Nucleus accumbens (tissue), 56 donors: ENCODE measurements at regions not wholly inside any gene's neighbourhood (a gene's known extent, or its start where the extent isn't known, plus 50 kb on each side); places are given as distances from the start of the nearest gene placed in this dataset.
"Not testable (repeated sequence)": the region's sequence is repeated elsewhere in the genome, so short reads cannot be mapped to it uniquely, and the experiment has no call there.

ENCODE experiments used
- DNase-seq, 56 donors: peaks; one replicate each; lab custom pipeline; 2025; lab: John Stamatoyannopoulos, UW

DNA sequence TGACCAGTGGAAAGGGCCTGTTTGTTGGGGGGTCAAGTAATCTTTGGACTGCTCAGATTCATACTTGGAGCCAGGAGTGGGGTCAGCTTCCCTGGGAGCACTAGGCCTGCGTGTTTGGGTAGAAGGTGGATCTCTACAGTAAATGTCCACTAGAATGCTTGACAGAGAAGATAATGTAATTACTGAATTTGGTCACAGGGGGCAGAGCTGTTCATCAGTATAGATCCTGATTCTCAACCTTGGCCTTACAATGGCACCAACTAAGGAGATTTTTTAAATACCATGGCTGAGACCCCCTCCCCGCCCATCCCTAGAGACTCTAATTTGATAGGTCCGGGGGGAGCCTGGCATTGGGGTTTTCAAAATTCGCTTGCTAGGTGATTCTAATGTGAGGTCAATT, 217.5 kb upstream of the PLXNA2 start:
- DNase-seq, result no peak

DNA sequence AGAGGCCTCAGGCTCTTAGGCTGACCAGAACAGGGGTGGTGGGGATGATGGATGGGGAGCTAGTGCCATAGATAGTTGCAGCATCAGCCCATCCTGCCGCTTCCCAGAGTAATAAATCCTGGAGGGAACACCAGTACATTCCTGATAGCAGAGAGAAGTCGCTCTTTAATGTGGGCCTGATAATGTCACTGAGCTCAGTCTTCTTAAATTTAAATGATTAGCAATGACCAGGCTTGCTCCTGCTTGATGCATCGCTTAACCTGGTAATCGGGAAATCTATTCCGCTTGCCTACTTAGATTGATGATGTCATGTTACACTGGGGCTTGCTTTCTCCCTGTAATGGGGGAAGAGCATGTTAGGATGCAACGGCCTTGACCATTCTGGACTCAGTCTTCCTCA, 218.6 kb upstream of the PLXNA2 start:
- DNase-seq, result no peak

DNA sequence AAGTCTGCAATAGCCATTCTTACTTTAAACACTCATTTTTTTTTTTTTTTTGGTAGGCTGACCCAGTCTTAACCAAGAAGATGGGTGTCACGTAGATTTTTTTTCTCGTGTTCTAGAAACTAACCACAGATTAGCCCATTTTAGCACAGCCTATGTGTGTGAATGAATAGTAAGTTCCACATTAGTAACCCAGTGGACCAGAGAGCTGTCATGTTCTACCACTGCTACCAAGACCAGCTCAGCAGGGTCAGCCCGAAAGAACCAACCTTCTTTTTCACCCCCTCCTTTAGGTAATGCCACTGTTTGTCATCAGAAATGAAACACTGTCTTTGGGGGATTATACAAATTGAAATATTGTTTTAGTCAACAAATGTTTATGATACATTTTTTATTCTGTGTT, 221.1 kb upstream of the PLXNA2 start:
- DNase-seq, result no peak

DNA sequence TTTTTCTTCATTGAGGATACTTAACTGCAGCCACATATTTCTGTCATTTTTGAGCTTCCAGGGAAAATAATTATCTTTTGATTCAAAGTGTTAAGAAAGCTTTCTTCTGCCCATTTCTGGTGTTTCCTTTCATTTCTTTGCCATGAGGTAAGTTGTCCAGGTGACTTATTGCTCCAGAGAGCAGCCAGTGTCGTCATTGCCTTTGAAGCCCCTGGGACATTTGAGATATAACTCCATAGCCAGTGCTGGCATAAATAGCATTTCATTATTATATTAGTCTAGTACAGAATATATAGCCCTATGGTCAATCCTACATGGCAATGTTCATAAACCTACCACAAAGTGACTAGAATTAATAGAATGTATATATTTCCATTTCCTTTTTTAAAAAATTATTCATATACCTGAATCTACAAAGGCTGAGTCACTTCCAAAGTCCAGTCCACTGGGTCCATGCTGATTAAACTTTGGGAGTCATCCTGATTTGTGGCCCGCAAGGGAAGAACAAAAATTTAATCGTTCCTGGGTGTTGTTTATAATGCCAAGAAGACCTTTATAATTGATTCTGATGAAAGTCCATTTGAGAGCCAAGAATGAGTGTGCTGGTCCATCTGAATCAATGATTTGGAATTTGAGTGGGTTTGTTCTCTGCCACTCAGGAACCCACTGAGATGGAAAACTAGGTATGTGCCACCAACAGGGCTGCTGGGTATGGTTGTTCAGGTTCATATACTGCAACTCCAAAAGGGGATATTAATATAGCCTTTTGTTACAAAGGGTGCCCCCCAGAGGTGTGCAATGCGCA, 221.8 kb upstream of the PLXNA2 start:
- DNase-seq, result no peak

DNA sequence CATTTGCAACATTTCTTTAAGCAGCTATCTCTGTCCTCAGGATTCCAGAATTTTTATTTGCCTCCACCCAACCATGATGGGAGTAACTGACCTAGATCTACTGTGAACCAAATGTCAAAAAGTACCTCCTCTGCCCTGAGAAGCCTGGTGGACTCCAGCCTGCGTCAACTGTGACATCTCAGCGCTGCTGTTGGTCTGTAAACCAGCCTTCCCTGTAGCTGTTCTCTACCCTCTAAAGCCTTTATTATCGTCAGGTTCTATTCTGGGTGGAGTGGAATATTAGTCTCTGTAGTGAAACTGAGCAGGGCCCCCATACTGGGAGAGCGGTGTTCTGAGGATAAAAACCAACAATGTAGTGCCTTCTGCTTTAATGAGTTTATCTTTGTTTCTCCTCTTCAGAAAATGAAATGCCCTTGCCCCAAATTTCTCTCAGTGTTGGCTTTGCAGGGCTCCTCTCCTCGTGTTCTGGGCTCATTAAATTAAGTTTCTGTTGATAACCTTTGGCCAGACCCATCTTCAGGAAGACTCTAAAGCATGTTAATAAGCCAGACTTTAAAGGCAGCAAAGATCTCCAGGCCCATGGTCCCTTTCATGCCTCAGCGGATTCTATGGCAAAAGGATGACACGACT, 223.1 kb upstream of the PLXNA2 start:
- DNase-seq, result no peak

DNA sequence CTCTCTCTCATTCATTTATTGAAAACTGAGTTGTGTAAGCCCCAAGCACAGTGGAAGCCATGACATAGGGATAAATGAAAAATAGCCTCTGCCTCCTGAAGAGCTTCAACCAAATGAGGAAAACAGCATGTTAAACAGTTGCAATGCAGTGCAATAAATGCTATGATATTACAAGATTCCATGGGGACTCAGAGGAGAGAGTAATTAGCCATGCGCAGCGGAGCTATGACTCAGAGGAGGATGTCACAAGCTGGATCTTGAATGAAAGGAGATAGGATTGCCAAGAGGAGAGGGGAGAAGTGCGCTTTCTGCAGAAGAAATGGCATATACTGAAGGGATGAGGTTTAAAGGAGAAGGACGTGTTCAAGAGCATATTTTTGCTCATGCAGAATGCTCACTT, 231.3 kb upstream of the PLXNA2 start:
- DNase-seq, result peak in 17 of 56 donors; percentile 0 to 64 (median 9)

DNA sequence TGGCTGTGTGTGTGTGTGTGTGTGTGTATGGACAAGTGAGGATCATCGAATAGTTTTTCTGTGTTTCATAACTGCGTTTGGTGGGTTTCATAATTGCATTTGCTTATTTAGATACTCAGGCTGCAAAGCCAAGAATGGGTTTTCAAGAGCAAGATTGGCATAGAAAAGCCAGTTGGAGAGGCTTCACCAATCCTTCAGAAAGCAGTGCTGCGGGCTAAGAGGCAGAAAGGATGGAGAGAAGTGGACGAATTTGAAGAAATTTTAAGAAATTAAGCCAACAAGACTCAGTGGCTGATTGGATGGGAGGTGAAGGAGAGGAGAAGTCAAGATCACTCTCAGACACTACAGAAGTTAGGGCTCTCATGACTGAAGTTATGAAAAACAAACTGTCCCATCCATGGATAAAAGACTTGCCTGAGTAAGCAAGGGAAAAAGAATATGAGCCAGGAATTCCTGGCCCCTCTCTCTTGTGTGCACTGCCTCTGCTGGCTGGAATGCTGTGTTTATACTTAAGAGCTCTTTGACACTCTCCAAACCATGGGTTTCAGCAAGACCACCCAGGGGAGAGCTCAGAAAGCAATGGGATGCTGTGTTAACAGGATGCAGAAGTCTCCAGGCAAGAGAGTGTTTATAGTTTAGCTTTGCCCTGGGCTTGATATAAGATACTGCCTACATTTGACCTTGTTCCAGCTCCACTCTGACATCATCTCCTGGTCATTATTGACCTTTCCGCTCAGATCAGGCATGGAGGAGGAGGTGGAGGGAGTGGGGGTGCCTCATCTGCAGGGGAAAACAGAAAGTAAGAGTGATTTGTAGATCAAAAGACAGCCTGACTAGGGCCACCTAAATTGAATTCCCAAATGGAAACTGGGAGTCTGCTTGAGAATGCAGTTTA, 232.0 kb upstream of the PLXNA2 start:
- no peak for DNase-seq

DNA sequence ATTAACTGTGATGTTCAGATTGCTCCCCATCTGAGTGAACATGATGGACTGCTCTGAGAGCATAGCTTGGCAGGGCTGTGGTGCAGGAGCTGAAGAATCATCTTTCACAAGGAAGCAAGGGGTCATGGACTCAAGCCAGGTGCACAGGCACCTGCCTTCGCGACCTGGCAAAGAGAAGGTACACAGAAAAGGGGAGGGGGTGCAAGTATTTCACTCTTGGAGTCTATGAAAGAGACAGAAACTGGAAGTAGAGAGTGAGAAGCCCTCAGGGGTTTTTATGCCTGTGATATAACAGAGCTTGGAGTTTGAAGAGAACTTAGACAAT, 232.6 kb upstream of the PLXNA2 start:
- no peak for DNase-seq

DNA sequence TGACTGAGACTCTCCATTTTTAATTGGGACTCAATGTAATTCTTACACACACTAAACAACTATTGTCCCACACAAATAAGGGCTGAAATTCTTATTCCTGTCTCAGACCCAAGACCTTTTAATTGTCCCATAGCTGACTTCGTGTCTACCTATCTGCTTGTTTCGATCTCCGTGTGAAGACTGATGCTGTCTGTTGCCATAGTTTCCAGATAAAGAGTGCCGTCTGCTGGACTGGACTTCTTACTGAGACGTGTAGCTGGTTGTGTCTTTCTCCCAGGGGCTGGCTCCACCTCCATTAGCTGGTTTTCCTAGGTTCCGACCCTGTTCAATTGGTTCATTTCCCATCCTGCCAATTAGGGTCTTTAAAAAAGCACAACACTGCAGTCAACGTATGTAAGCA, 235.3 kb upstream of the PLXNA2 start:
- DNase-seq, result no peak

DNA sequence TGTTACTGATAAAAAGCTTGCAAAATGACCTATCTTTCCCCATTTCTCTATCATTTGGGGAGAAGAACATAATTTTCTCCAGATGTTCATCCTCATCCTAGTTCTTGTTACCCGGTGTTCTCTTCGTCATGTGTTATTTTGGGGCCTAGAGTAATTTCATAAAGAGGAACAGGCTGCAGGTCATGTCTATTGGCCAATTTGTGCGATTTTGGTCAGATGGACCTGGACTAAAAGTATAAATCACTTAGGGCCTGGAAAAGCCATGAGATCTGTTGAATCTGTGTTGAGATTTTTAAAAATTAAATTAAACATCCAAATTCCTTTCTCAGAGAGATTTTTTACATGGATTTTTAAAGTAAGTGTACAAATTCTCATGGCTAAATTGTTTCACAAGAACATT, 241.3 kb upstream of the PLXNA2 start:
- no peak for DNase-seq

DNA sequence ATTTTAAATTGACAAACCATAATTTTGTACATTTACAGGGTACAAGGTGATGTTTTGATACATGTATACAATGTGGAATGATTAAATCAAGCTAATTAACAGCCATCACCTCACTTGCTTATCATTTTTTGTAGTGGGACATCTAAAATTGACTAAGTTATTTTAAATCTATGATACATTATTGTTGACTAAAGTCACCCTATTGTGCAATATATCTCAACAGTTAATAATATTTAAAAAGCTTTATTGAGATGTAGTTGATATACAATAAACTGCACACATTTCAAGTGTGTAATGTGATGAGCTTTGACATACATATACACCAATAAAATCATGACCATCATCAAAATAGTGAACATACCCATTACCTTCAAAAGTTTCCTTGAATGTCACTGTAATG, 242.5 kb upstream of the PLXNA2 start:
- no peak for DNase-seq

DNA sequence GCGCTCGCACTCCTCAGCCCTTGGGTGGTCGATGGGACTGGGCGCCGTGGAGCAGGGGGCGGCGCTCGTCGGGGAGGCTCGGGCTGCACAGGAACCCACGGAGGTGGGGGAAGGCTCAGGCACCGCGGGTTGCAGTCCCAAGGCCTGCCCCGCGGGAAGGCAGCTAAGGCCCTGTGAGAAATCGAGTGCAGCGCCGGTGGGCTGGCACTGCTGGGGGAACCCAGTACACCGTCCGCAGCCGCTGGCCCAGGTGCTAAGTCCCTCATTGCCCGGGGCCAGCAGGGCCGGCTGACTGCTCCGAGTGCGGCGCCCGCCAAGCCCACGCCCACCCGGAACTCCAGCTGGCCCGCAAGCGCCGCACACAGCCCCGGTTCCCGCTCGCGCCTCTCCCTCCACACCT, 244.2 kb upstream of the PLXNA2 start:
- not testable (repeated sequence) for DNase-seq

DNA sequence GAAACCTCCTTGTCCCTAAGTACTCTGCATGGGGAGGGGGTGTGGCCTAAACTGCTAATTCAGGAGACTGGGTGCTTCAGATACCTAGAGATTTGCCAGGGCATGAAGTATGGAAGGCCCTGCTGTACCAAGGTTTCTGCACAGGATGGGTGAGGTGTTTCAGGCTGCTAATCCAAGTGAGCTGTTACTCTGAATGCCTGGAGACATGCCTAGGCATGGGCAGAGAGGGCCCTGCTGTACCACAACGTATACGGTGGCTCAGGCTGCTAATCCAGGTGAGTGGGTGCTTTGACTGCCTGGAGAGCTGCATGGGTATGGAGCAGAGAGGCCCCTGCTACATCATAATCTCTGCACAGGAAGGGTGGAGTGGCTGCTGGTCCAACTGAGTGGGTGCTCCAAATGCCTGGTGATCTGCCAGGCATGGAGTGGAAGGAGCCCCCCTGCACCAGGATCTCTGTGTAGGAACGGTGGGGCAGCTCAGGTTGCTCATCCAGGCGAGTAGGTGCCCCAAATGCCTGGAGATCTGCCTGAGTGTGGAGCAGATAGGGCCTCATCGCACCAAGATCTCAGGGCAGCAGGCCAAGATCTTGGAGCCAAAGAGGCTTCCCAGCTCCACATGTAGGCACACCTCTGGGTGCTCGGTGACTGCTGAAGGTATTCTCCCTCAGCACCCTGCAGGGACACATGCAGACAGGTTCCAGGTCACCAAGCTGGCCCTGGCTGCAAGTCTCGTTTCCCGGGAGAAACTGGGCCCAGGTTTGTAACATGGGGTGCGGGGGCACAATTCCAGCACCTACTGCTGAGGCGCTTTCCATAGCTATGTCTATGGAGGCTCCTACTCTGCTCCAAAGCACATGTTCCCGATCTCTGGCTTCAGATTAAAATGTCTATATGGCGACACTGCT, 252.5 kb upstream of the PLXNA2 start:
- no peak for DNase-seq

DNA sequence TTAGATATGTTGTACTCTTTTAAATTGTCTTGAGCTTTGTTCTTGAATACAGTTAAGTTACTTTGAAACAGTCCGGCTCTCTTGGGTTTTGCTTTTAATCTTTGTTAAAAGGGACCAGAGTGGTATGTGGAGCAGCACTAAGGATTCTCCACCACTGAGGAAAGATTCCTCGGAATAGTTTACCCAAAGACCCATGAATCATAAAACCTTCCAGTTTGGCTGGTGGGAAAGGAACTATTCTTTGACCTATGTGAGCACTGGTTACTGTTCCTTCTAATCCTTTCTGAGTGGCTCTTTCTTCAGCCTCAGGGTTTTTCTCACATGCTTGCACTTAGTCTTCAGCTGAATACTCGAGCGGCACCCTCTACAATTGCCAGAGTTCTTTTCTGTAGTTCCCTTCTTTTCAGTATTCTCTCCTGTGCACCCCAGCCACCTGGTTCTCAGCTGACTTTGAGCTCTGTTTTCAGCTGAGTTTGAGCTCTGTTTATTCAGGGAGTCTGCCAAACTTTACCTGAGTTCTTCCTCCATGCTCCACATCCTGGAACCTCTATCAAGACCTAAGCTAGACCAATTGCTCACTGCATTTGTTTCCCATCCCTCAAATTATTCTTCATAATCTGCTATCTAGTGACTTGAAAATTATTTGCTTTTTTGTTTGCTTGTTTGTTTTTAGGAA, 253.8 kb upstream of the PLXNA2 start:
- DNase-seq, result no peak

DNA sequence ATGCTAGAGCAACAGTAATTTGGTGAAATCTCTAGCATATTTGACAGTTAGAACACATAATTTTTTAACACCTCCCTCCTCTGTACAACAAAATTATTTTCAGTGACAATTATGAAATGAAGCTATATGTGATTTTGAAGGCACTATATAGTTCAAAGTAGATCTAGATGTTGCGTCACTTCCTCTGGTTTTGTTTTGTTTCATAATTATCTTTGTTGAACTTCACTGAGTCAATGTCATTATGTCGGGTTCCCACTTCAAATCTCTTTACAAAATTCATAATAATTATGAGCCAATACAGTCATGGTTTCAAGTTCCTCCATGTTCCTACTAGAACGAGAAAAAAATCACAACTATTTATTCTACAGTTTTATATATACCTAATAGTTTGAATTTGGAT, 254.8 kb upstream of the PLXNA2 start:
- no peak for DNase-seq

DNA sequence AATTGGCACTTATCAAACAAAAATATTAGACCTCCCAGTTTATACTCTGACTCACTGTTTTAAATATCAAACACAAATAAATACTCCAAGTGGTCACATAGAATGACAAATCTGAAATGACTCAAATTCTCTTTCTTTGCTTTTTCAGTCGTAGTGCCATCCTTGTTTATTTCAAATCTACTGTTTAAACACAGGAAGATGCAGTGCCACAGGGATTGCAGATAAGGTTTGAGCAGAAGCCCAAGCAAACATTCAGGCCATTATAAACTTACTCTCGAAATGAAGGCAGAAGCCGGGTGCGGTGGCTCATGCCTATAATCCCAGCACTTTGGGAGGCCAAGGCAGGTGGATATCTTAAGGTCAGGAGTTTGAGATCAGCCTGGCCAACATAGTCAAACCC, 255.4 kb upstream of the PLXNA2 start:
- no peak for DNase-seq

DNA sequence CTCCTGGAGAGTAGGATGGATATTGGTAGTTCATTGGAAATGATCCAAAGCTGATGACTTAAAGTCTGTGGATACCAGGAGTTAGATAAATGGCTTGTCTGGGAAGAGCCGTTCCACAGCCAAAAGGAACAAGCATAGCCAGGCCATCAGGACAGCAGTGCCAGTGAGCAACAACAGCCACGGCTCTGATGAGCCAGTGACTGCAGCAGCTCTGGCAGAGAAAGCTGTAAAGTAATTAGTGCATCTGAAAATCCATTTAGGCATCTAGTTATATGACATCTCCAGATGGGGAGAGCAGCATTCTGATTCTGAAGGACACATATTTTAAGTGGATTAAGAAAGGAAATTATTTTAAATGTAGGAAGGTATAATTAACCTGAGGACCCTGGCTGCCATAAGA, 256.2 kb upstream of the PLXNA2 start:
- peak in 1 of 56 donors; percentile 5 for DNase-seq

DNA sequence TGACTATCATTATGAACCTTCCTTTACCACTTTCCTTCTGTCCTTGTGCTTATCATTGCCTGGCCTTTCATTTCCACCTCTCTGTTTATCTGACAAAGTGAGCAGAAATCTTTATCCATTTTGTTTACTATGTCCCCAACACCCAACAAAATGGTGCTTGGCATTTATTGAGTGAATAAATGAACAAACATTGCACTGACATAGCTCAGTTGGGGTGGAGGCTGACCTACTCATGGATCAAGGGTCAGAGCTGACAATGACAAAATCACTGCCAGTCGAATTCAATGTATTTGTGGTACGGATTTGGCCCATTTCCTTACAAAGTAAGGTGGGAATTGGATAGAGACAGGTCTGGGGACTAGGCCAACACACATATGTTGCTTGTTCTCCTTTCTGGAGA, 257.4 kb upstream of the PLXNA2 start:
- no peak for DNase-seq

DNA sequence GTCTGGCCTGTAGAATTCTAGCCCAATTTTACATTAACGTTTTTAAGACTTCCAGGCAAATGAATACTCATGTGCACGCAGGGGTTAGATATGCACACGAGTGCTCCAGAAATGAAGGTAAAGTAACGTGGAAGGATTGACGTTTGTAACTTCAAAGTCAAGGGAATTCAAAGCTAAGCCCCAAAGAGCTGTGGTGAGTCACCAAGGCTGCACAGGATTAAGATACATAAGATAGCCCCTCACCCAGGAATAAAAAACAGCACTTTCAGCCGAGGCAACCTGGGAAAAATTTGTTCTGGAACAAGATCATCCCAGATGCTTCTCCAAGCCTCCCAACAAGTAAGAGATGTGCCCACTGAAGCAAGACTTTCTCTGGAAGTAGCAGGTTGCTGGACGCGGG, 259.6 kb upstream of the PLXNA2 start:
- DNase-seq, result no peak

DNA sequence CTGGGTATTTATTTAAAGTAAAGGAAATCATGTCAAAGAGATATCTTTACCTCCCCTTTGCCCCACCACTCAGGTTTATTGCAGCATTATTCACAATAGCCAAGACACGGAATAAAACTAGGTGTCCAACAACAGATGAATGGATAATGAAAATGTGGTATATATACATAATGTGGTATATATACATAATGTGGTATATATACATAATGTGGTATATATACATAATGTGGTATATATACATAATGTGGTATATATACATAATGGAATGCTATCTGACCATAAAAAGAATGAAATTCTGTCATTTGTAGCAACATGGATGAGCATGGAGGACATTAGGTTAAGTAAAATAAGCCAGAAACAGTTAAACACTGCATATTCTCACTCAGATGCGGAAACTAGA, 262.6 kb upstream of the PLXNA2 start:
- DNase-seq, result no peak
